Muscle layer of duodenum (tissue), 2 donors: ENCODE measurements at regions not wholly inside any gene's neighbourhood (a gene's known extent, or its start where the extent isn't known, plus 50 kb on each side); places are given as distances from the start of the nearest gene placed in this dataset.

Experiments
- H3K27ac ChIP-seq: one replicate; pipeline ENCODE4 v1.7.0; 2013; ENCODE audit warnings: mild to moderate bottlenecking, low read length
- H3K27me3 ChIP-seq: one replicate; pipeline ENCODE4 v1.7.0; 2013; ENCODE audit warnings: low read depth, mild to moderate bottlenecking, control low read depth, low read length
- H3K36me3 ChIP-seq, 2 donors: one replicate each; pipeline ENCODE4 v1.7.0; 2013; ENCODE audit warnings: low read length in 2 of 2, control low read depth in 1 of 2, mild to moderate bottlenecking in 1 of 2; ENCODE audit not compliant: insufficient read depth in 2 of 2, control insufficient read depth in 1 of 2
- H3K4me1 ChIP-seq, 2 donors: one replicate each; pipeline ENCODE4 v1.7.0; 2013; ENCODE audit warnings: low read length in 2 of 2, mild to moderate bottlenecking in 2 of 2, control low read depth in 1 of 2, moderate library complexity in 1 of 2; ENCODE audit not compliant: insufficient read depth in 2 of 2, control insufficient read depth in 1 of 2
- H3K4me3 ChIP-seq, 2 donors: one replicate each; pipeline ENCODE4 v1.7.0; 2013; ENCODE audit warnings: low read length in 2 of 2, low read depth in 1 of 2, mild to moderate bottlenecking in 1 of 2
- H3K9me3 ChIP-seq, 2 donors: one replicate each; pipeline ENCODE4 v1.7.0; 2013; ENCODE audit warnings: low read length in 2 of 2, control low read depth in 1 of 2, mild to moderate bottlenecking in 1 of 2; ENCODE audit not compliant: control insufficient read depth in 1 of 2
- donor health status: healthy.

DNA sequence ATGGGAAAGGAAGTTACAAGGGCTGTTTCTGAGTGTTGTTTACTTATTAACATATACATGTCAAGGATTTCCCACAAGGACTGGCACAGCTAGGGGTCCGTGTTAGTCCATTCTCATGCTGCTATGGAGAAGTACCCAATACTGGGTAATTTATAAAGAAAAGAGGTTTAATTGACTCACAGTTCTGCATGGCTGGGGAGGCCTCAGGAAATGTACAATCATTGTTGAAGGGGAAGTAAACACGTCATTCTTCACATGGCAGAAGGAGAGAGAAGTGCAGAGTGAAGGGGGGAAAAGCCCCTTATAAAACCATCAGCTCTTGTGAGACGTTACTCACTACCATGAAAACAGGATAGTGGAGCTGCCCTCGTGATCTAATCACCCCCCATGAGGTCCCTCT, 128.9 kb upstream of the CELF4 start:
- Histone ChIP-seq H3K27me3 (no peaks in the 10 kb centered on the region), H3K27ac (no peak overlapping the region), H3K4me1 (no peaks in the 10 kb centered on the region), H3K4me3 (no peak overlapping the region), H3K9me3 (peaks cover 0 to 2% of the 10 kb centered on the region in 2 donors), H3K36me3 (no peaks in the 10 kb centered on the region)

DNA sequence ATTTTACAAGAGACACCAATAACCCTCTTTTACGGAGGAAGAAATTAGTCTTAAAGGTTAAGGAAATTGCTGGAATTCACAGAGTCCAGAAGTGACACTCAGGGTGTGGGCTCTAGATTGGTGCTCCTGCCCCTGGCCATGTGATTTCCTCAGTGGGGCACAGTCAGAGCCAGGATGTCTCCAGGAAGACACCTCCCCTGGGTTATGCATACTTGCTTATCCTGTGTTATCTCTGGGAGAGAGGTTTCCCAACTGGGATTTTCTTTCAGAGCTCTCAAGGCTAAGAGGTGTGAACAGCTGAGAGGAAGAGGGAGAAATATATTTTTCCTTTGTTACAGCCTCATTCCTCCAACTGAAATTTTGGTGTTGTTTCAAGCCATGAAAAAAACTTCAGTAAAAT, 125.6 kb upstream of the CELF4 start:
- Histone ChIP-seq H3K27me3 (no peaks in the 10 kb centered on the region), H3K4me3 (no peak overlapping the region), H3K36me3 (no peaks in the 10 kb centered on the region), H3K27ac (no peak overlapping the region), H3K9me3 (peaks cover 0 to 2% of the 10 kb centered on the region in 2 donors), H3K4me1 (no peaks in the 10 kb centered on the region)

DNA sequence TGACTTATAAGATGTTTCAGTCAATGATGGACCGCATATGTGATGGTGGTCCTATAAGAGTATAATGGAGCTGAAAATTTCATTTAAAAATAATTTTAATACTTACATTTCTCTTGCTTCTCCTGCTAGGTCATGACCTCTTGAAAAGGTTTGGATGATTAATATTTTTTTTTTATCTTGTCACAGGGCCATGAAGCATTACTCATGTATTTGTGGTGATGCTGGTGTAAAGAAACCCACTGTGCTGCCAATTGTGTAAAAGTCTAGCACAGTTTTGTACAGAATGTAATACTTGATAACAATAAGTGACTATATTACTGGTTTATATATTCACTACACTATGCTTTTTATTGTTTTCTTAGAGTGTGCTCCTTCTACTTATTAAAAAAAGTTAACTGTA, 124.2 kb upstream of the CELF4 start:
- Histone ChIP-seq H3K9me3 (peaks cover 0 to 2% of the 10 kb centered on the region in 2 donors), H3K4me1 (no peaks in the 10 kb centered on the region), H3K4me3 (no peak overlapping the region), H3K36me3 (no peaks in the 10 kb centered on the region), H3K27ac (no peak overlapping the region), H3K27me3 (no peaks in the 10 kb centered on the region)

DNA sequence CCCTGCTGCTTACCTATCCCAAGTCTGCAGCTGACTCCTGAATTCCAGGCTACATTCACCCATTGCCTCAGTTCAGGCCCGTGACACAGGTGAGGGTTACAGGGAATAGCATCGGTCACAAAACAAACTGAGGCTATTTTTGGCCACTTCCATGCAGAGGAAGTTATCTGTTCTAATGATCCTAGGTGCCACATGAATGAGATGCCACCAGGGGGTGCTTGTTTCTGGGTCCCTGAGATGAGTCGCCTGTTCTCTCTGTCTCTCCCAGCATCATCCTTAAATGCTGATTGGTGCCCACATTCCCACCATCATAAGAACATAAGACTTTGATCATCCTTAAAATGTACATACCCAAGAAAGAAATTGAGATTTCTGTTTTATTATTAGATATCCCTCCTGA, 119.0 kb upstream of the CELF4 start:
- Histone ChIP-seq H3K27ac (no peak overlapping the region), H3K27me3 (no peaks in the 10 kb centered on the region), H3K36me3 (no peaks in the 10 kb centered on the region), H3K4me1 (no peaks in the 10 kb centered on the region), H3K4me3 (no peak overlapping the region), H3K9me3 (no peaks in the 10 kb centered on the region)

DNA sequence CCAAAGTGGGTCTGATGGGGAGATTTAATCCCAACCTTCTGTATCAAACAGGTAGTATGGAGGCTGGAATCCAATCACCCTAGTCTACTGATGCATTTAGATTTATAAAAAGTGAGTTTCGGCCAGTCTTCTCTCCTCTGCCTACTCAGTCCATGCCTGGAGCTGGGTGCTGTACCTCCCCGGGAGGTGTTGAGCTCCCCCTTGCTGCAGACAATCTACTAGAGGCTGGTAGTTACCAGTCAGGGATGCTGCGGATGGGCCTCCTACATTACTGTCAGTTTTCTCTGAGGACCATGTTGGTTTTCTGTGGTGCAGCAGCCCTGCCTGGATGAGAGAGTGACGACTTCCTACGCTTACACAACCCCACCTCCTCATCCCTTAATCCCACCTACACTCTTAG, 118.6 kb upstream of the CELF4 start:
- no peaks in the 10 kb centered on the region for H3K4me1 ChIP-seq
- no peaks in the 10 kb centered on the region for H3K9me3 ChIP-seq
- H3K36me3 ChIP-seq = no peaks in the 10 kb centered on the region
- H3K4me3 ChIP-seq = no peak overlapping the region
- H3K27ac ChIP-seq = no peak overlapping the region
- H3K27me3 ChIP-seq = no peaks in the 10 kb centered on the region

DNA sequence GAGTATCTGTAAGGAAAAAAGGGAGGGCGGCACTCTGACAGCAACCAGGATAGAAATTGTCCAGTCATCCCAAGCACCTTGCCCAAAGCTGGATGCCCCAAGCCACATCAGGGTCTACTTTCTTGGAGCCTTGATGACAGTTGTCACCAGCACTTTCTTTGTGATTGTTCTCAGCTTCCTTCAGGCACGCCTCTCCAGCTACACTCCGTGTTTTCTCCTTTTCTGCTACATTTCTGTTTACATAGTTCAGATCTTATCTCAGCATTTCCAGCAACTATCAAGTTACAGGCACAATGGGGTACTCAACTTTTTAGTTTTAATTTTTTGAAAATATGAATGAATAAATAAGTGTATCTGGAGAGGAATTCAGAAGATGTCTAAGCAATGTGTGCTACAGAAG, 115.3 kb upstream of the CELF4 start:
- Histone ChIP-seq H3K9me3 (peaks cover 0 to 3% of the 10 kb centered on the region in 2 donors), H3K27ac (no peak overlapping the region), H3K4me1 (no peaks in the 10 kb centered on the region), H3K36me3 (no peaks in the 10 kb centered on the region), H3K27me3 (no peaks in the 10 kb centered on the region), H3K4me3 (no peak overlapping the region)

DNA sequence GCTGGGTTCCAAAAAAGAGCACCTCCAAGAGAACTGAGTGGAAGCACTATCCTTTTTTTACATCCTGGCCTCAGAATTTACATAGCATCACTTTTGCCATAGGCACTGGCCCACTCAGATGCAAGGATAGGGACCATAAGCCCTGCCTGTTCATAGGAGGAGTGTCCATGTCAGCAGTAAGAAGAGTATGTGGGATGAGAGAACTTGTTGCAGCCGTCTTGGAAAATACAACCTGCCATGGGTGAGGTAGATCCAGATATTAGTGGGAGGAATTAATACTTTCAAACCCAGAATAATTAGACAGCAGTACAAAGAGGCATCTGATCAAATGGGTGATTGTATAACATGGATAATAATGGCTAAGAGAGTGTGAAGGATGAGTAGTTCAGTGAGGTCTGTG, 110.7 kb upstream of the CELF4 start:
- Histone ChIP-seq H3K36me3 (no peaks in the 10 kb centered on the region), H3K4me3 (no peak overlapping the region), H3K27ac (no peak overlapping the region), H3K9me3 (peaks cover 0 to 5% of the 10 kb centered on the region in 2 donors), H3K27me3 (no peaks in the 10 kb centered on the region), H3K4me1 (no peaks in the 10 kb centered on the region)

DNA sequence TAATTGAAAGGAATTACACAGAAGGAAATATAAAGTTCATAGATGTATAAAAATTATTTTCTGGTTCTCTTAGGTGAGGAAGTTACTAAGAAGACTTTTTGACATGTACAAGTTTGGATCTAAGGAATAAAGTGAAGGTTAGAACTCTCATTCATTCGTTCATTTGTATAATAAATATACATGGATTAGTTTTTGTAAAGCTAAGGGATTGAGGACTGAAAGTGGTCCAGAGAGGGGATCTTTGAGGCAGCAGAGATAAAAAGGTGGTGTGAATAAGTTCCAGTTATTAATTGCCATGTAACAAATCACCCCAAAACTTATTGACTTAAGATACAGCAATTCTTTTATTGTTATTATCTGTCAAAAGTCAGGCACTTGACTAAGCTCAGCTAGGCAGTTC, 110.1 kb upstream of the CELF4 start:
- H3K27ac ChIP-seq = no peak overlapping the region
- H3K36me3 ChIP-seq = no peaks in the 10 kb centered on the region
- H3K27me3 ChIP-seq = no peaks in the 10 kb centered on the region
- H3K9me3 ChIP-seq = peaks cover 0 to 5% of the 10 kb centered on the region in 2 donors
- no peak overlapping the region for H3K4me3 ChIP-seq
- H3K4me1 ChIP-seq = no peaks in the 10 kb centered on the region

DNA sequence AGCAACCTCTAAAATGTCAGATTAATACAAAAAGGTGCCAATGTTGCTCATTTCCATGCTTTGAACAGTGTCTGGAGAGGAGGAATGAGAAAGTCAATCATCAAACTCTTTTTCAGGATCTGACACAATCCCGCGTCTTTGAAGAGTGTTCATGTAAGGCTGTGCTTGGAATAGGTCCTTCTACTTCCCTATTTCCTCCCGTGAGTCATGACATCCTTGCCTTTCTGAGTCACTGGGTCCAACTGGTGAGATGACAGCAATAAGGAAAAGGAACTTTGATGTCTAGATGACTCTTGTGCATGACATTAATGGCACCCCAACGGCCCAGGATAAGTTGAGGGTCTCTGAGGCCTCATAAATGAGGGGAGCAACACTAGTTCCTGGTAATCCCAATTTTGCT, 109.0 kb upstream of the CELF4 start:
- no peak overlapping the region for H3K27ac ChIP-seq

DNA sequence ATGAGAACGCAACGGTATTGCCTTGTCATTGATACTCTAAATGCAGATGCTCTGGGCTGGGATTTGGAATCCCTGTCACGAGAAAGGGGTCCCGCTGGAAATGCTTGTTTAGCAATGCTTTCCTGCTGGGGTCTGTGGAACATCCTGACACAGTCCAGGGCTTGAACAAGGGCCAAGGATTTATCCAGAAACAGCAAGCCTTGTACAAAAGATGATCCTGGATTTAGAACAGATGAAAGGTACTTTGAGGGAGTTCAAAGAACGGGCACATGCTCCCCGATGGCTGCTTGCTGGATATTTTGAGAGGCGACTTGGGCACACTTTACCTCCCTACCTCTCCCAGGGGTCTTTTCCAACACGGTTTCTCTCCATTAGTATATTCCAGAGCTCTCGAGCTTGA, 108.1 kb upstream of the CELF4 start:
- H3K27me3 ChIP-seq = no peaks in the 10 kb centered on the region
- H3K4me1 ChIP-seq = no peaks in the 10 kb centered on the region
- peaks cover 0 to 5% of the 10 kb centered on the region in 2 donors for H3K9me3 ChIP-seq
- H3K36me3 ChIP-seq = no peaks in the 10 kb centered on the region
- H3K27ac ChIP-seq = no peak overlapping the region
- H3K4me3 ChIP-seq = no peak overlapping the region

More for the DNA sequence above, 109.0 kb upstream of the CELF4 start:
- H3K27me3 ChIP-seq = no peaks in the 10 kb centered on the region
- no peaks in the 10 kb centered on the region for H3K36me3 ChIP-seq
- no peaks in the 10 kb centered on the region for H3K4me1 ChIP-seq
- no peak overlapping the region for H3K4me3 ChIP-seq
- peaks cover 0 to 5% of the 10 kb centered on the region in 2 donors for H3K9me3 ChIP-seq

DNA sequence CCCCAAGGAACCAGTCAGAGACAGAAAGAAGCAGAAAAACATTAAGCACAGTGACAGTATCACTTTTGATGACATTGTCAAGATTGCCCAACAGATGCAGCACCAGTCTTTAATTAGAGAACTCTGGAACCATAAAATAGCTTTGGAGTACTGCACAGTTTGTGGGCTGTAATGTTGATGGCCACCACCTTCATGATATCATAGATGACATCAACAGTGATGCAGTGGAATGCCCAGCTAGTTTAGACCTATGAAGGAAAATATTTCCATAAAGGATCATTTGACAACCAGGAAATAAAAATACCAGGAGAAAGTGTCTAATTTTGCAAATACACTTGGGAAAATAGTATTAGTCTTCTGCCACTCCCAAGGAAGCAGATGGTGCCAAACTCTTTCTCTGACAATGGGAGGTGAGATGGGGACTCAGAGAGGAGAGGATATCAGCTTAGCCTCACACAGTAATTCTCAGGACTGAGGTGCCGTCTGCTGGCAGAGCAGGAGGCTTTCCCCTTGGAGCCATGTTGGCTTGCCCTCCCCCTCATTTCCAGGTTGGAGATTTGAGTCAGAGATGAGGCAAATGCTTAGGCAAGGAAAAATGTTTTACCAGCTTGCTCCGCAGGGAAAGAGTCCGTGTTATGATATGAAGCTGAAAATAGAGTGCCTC, 107.5 kb upstream of the CELF4 start:
- no peak overlapping the region for H3K4me3 ChIP-seq
- H3K9me3 ChIP-seq = peaks cover 0 to 5% of the 10 kb centered on the region in 2 donors
- no peaks in the 10 kb centered on the region for H3K4me1 ChIP-seq
- H3K27ac ChIP-seq = no peak overlapping the region
- no peaks in the 10 kb centered on the region for H3K36me3 ChIP-seq
- no peaks in the 10 kb centered on the region for H3K27me3 ChIP-seq

DNA sequence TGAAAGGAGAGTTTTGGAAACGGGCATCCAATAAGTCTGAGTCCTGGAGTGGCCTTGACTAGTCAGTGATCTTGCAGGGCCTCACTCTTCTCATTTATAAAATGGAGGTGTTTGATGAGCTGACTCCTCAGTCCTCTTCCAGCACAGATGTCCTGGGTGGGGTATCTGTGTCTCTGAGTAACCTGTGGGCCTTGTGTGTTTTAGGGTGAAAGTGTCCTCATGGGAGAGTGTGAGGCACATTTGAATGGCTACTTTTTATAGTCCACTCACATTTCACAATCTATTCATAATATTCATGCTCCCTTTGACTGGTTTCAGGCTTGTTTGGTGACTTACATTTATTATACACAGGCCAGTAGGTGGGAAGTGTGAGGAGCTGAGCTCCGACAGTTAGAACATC, 106.4 kb upstream of the CELF4 start:
- Histone ChIP-seq H3K36me3 (no peaks in the 10 kb centered on the region), H3K4me3 (no peak overlapping the region), H3K4me1 (no peaks in the 10 kb centered on the region), H3K9me3 (peaks cover 0 to 5% of the 10 kb centered on the region in 2 donors), H3K27me3 (no peaks in the 10 kb centered on the region), H3K27ac (no peak overlapping the region)
